Brain microvascular endothelial cell (primary cell): ENCODE measurements at regions not wholly inside any gene's neighbourhood (a gene's known extent, or its start where the extent isn't known, plus 50 kb on each side); places are given as distances from the start of the nearest gene placed in this dataset.

Experiments used
- DNase-seq: peaks from one replicate; pipeline ENCODE4 v3.0.0-alpha.2; 2020
- H3K27ac ChIP-seq: fragments of 250-450 bp; sonication (Bioruptor Pico); 2 replicates; pipeline ENCODE4 v1.5.1; 2020; ENCODE audit warnings: mild to moderate bottlenecking, moderate library complexity
- H3K27me3 ChIP-seq: fragments of 250-450 bp; sonication (Bioruptor Pico); replicated peaks from 2 replicates; pipeline ENCODE4 v1.5.1; 2020; ENCODE audit warnings: mild to moderate bottlenecking
- H3K36me3 ChIP-seq: fragments of 250-450 bp; sonication (Bioruptor Pico); replicated peaks from 2 replicates; pipeline ENCODE4 v1.5.1; 2020; ENCODE audit warnings: mild to moderate bottlenecking
- H3K4me3 ChIP-seq: 2 replicates; pipeline ENCODE4 v1.5.1; 2011; ENCODE audit warnings: low read depth, mild to moderate bottlenecking, control low read depth, low read length, moderate library complexity
- CTCF ChIP-seq: IDR thresholded peaks from 2 replicates; pipeline ENCODE4 v1.5.1; 2011; ENCODE audit warnings: low read depth, mild to moderate bottlenecking, moderate library complexity, low read length, control low read depth, inconsistent platforms; ENCODE audit errors: missing control alignments
- in situ Hi-C: cut with HindIII; loops from 2 replicates; pipeline ENCODE4 v1.10.0; 2017; ENCODE audit warnings: low sequenced_read_pairs, low pct_ligation_motif_present

DNA sequence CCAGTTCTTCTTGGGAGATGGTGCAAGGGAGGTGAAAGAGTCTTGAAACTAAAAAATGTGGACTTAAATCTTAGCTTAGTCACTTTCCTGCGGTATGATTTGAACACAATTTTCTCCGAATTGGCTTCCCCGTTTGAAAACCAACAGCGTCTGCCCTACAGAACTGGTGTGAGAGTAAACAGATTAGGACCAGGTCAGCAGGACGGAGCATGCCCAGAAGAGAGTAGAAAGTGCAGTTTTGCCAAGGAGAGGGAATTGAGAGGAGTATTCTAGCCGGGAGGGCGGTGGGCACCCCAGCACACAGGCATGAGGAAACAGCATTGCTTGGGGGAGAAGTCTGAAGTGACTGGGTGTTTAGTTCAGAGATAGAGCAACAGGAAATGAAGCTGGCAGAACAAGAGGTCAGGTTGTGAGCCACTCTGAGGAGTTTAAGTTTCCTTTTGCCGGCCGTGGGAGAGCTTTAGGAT, 927.1 kb downstream of the VRK1 start:
- Histone ChIP-seq H3K27ac (no peak overlapping the region), H3K27me3 (no peaks in the 10 kb centered on the region), H3K4me3 (no peak overlapping the region), H3K36me3 (no peaks in the 10 kb centered on the region)
- in situ Hi-C loops = no loop called here
- no peak for DNase-seq
- no peak for TF ChIP-seq CTCF

- in situ Hi-C loops = no loop called here
- Histone ChIP-seq H3K36me3 (no peaks in the 10 kb centered on the region), H3K27me3 (no peaks in the 10 kb centered on the region), H3K4me3 (no peak overlapping the region), H3K27ac (no peak overlapping the region)
- no peak for DNase-seq
- TF ChIP-seq CTCF = no peak
Observed at GRCh38 chr14:97726676-97727075, 929.5 kb downstream of the VRK1 start.

DNA sequence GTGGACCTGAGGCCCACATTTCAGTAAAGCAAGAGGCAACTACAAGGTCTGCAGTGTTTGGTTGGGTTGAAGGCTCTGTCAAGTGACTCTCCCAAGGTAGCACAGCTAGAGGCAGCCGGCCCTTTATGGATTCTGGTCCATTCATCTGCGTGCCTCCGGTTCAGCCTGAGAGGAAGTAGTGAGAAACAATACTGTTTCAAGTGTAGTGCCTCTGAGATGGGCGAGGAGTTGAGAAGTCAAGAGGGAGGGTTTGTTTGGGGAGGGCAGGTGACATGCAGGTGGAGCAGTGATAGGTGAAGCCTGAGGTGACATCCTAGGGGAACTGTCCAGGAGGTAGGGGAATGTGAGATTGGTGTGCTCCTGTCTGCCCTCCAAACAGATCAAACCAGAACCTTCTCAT, 933.5 kb downstream of the VRK1 start:
- no peak for TF ChIP-seq CTCF
- in situ Hi-C loops = no loop called here
- Histone ChIP-seq H3K27ac (no peak overlapping the region), H3K27me3 (no peaks in the 10 kb centered on the region), H3K4me3 (no peak overlapping the region), H3K36me3 (no peaks in the 10 kb centered on the region)
- DNase-seq = no peak

- H3K27ac ChIP-seq = no peak overlapping the region
- TF ChIP-seq CTCF = no peak
- no peak for DNase-seq
Observed at GRCh38 chr14:97731800-97732199, 934.6 kb downstream of the VRK1 start.

GRCh38 chr14:97747316-97747715, 950.1 kb downstream of the VRK1 start:
- in situ Hi-C loops = no loop called here

More at GRCh38 chr14:97731800-97732199, 934.6 kb downstream of the VRK1 start:
- Histone ChIP-seq H3K4me3 (no peak overlapping the region), H3K27me3 (no peaks in the 10 kb centered on the region), H3K36me3 (no peaks in the 10 kb centered on the region)
- in situ Hi-C loops = no loop called here

More at GRCh38 chr14:97747316-97747715, 950.1 kb downstream of the VRK1 start:
- no peak overlapping the region for H3K27ac ChIP-seq
- no peak for DNase-seq
- H3K27me3 ChIP-seq = no peaks in the 10 kb centered on the region
- TF ChIP-seq CTCF = no peak
- no peaks in the 10 kb centered on the region for H3K36me3 ChIP-seq
- H3K4me3 ChIP-seq = no peak overlapping the region
